Spinal cord (tissue), 9 donors: ENCODE measurements at regions not wholly inside any gene's neighbourhood (a gene's known extent, or its start where the extent isn't known, plus 50 kb on each side); places are given as distances from the start of the nearest gene placed in this dataset.

Experiments used
- DNase-seq, 6 donors: peaks; one replicate each; pipeline versions ENCODE4 v3.0.0 to v3.0.0-alpha.2; 2013 to 2015; ENCODE audit warnings: low spot score in 6 of 6, low read depth in 4 of 6
- H3K27ac ChIP-seq: one replicate; pipeline ENCODE4 v1.5.1; 2013; ENCODE audit warnings: low read depth, low read length, control low read depth
- H3K27me3 ChIP-seq: one replicate; pipeline ENCODE4 v1.6.1; 2013; ENCODE audit warnings: low read length; ENCODE audit not compliant: control insufficient read depth, insufficient read depth
- H3K36me3 ChIP-seq: one replicate; pipeline ENCODE4 v1.6.1; 2013; ENCODE audit warnings: low read length; ENCODE audit not compliant: control insufficient read depth, insufficient read depth
- H3K4me1 ChIP-seq: one replicate; pipeline ENCODE4 v1.6.1; 2013; ENCODE audit warnings: low read length; ENCODE audit not compliant: control insufficient read depth, insufficient read depth
- H3K4me3 ChIP-seq: one replicate; pipeline ENCODE4 v1.5.1; 2013; ENCODE audit warnings: low read depth, low read length, control low read depth
- H3K9me3 ChIP-seq: one replicate; pipeline ENCODE4 v1.6.1; 2013; ENCODE audit warnings: low read length; ENCODE audit not compliant: control insufficient read depth, insufficient read depth
- WGBS: methylation state at CpG from one replicate; pipeline ENCODE4 v1.1.5; 2013; ENCODE audit warnings: missing lambda C conversion rate; ENCODE audit not compliant: insufficient coverage; 5-methylcytosine and 5-hydroxymethylcytosine counted together
- donor health status: healthy.

GRCh38 chr11:42707541-42707940 is 604.3 kb upstream of the API5 start:
- no peak for DNase-seq
- no peaks in the 10 kb centered on the region for H3K27me3 ChIP-seq
- no peaks in the 10 kb centered on the region for H3K36me3 ChIP-seq
- H3K9me3 ChIP-seq, result no peaks in the 10 kb centered on the region
- no peak overlapping the region for H3K27ac ChIP-seq
- no peaks in the 10 kb centered on the region for H3K4me1 ChIP-seq
- H3K4me3 ChIP-seq, result no peak overlapping the region
- no CpG with 5 or more reads among the region's 2 CpGs for WGBS

GRCh38 chr11:42709216-42709615 is 602.6 kb upstream of the API5 start:
- H3K27me3 ChIP-seq, result no peaks in the 10 kb centered on the region
- no peak overlapping the region for H3K4me3 ChIP-seq
- no peaks in the 10 kb centered on the region for H3K4me1 ChIP-seq
- no peak for DNase-seq
- H3K9me3 ChIP-seq, result no peaks in the 10 kb centered on the region
- H3K36me3 ChIP-seq, result no peaks in the 10 kb centered on the region
- H3K27ac ChIP-seq, result no peak overlapping the region
- no CpG with 5 or more reads among the region's 1 CpG for WGBS

GRCh38 chr11:42713279-42713678 is 598.5 kb upstream of the API5 start:
- no CpG with 5 or more reads among the region's 1 CpG for WGBS
- no peaks in the 10 kb centered on the region for H3K27me3 ChIP-seq
- DNase-seq, result no peak
- no peaks in the 10 kb centered on the region for H3K36me3 ChIP-seq
- H3K4me1 ChIP-seq, result no peaks in the 10 kb centered on the region
- peaks cover 2% of the 10 kb centered on the region for H3K9me3 ChIP-seq
- H3K4me3 ChIP-seq, result no peak overlapping the region
- H3K27ac ChIP-seq, result no peak overlapping the region

- Histone ChIP-seq H3K27ac (no peak overlapping the region), H3K27me3 (no peaks in the 10 kb centered on the region), H3K4me3 (no peak overlapping the region), H3K36me3 (no peaks in the 10 kb centered on the region), H3K9me3 (peaks cover 3% of the 10 kb centered on the region), H3K4me1 (no peaks in the 10 kb centered on the region)
- WGBS, result no CpG with 5 or more reads among the region's 1 CpG
- DNase-seq, result no peak
Observed at GRCh38 chr11:42713753-42714152, 598.0 kb upstream of the API5 start.

- Histone ChIP-seq H3K4me3 (no peak overlapping the region), H3K27ac (no peak overlapping the region), H3K9me3 (peaks cover 3% of the 10 kb centered on the region), H3K4me1 (no peaks in the 10 kb centered on the region), H3K36me3 (no peaks in the 10 kb centered on the region), H3K27me3 (no peaks in the 10 kb centered on the region)
- DNase-seq, result peak in 1 of 6 donors; percentile 9
- no CpG with 5 or more reads among the region's 3 CpGs for WGBS
Observed at GRCh38 chr11:42720716-42721563, 590.9 kb upstream of the API5 start.

- Histone ChIP-seq H3K4me3 (no peak overlapping the region), H3K36me3 (no peaks in the 10 kb centered on the region), H3K27me3 (no peaks in the 10 kb centered on the region), H3K27ac (no peak overlapping the region), H3K9me3 (no peaks in the 10 kb centered on the region), H3K4me1 (no peaks in the 10 kb centered on the region)
- no peak for DNase-seq
- 67% methylated on average over 1 of the region's 1 CpG for WGBS
Observed at GRCh38 chr11:42727879-42728278, 583.9 kb upstream of the API5 start.

GRCh38 chr11:42762348-42762747 is 549.4 kb upstream of the API5 start:
- Histone ChIP-seq H3K9me3 (no peaks in the 10 kb centered on the region), H3K4me3 (no peak overlapping the region), H3K27ac (no peak overlapping the region), H3K27me3 (no peaks in the 10 kb centered on the region), H3K4me1 (no peaks in the 10 kb centered on the region), H3K36me3 (no peaks in the 10 kb centered on the region)
- DNase-seq, result no peak
- 89% methylated on average over 1 of the region's 1 CpG for WGBS

GRCh38 chr11:42764936-42765335 is 546.9 kb upstream of the API5 start:
- DNase-seq, result no peak
- H3K36me3 ChIP-seq, result no peaks in the 10 kb centered on the region
- no peak overlapping the region for H3K4me3 ChIP-seq
- WGBS, result no CpG with 5 or more reads among the region's 2 CpGs
- no peaks in the 10 kb centered on the region for H3K27me3 ChIP-seq
- H3K27ac ChIP-seq, result no peak overlapping the region
- no peaks in the 10 kb centered on the region for H3K9me3 ChIP-seq
- H3K4me1 ChIP-seq, result no peaks in the 10 kb centered on the region

GRCh38 chr11:42768576-42768975 is 543.2 kb upstream of the API5 start:
- no CpG with 5 or more reads among the region's 2 CpGs for WGBS
- Histone ChIP-seq H3K4me3 (no peak overlapping the region), H3K27me3 (no peaks in the 10 kb centered on the region), H3K36me3 (no peaks in the 10 kb centered on the region), H3K9me3 (no peaks in the 10 kb centered on the region), H3K4me1 (no peaks in the 10 kb centered on the region), H3K27ac (no peak overlapping the region)
- DNase-seq, result no peak

- Histone ChIP-seq H3K27me3 (no peaks in the 10 kb centered on the region), H3K36me3 (no peaks in the 10 kb centered on the region), H3K27ac (no peak overlapping the region), H3K4me3 (no peak overlapping the region), H3K4me1 (no peaks in the 10 kb centered on the region), H3K9me3 (no peaks in the 10 kb centered on the region)
- WGBS, result no CpG with 5 or more reads among the region's 1 CpG
- DNase-seq, result peak in 2 of 6 donors; percentile 52 to 53
Observed at GRCh38 chr11:42770444-42771065, 541.2 kb upstream of the API5 start.
